IMR-90 (cell line): ENCODE measurements at regions not wholly inside any gene's neighbourhood (a gene's known extent, or its start where the extent isn't known, plus 50 kb on each side); places are given as distances from the start of the nearest gene placed in this dataset.

Source experiments
- CEBPB ChIP-seq: IDR thresholded peaks from 2 replicates; pipeline ENCODE4 v1.6.1; 2012; ENCODE audit warnings: low read depth, low read length, improper control_type of control experiment
- CTCF ChIP-seq: conservative IDR thresholded peaks from 2 replicates; pipeline ENCODE4 v1.5.1; 2012; ENCODE audit warnings: mild to moderate bottlenecking, low read depth, low read length, improper control_type of control experiment
- MXI1 ChIP-seq: IDR thresholded peaks from 2 replicates; pipeline ENCODE4 v1.6.1; 2012; ENCODE audit warnings: low read depth, mild to moderate bottlenecking, low read length, moderate library complexity, borderline replicate concordance
- POLR2A ChIP-seq: IDR thresholded peaks from 2 replicates; pipeline ENCODE4 v1.6.1; 2012; ENCODE audit warnings: mild to moderate bottlenecking, low read depth, low read length
- RAD21 ChIP-seq: IDR thresholded peaks from 2 replicates; pipeline ENCODE4 v1.6.1; 2012; ENCODE audit warnings: low read length, improper control_type of control experiment
- SMC3 ChIP-seq: fragments of 150-350 bp; IDR thresholded peaks from 2 replicates; pipeline ENCODE4 v1.6.1; 2016; ENCODE audit warnings: low read depth, mild to moderate bottlenecking, antibody characterized with exemption, low read length, moderate library complexity
- TF ChIP-seq, protein P1 (sequence below): fragments of 150-350 bp; IDR thresholded peaks from 2 replicates; pipeline ENCODE4 v1.6.1; 2017; ENCODE audit warnings: mild to moderate bottlenecking, antibody characterized with exemption, low read length, low read depth

DNA sequence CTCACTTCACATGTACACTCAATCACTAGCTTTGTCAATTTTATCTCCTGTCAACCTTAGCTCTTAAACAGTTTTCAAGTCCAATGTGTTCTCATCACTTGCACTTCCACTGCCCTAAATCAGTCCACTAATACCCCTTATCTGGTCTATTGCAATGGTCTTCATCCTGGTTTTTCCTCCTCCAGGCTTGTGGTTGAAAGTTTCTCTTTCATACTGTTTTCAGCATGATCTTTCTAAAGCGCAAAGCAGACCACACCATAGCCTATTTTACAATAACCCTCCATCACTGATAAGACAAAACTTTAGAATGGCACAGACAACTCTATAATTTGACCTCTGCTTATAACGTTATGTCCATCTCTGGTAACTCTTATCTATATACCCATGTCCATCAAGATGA lies 62.0 kb upstream of the DDHD1 start:
- TF ChIP-seq CEBPB (no peak), SMC3 (no peak), POLR2A (no peak), CTCF (no peak), RAD21 (no peak), MXI1 (no peak)
- TF ChIP-seq, protein P1, sequence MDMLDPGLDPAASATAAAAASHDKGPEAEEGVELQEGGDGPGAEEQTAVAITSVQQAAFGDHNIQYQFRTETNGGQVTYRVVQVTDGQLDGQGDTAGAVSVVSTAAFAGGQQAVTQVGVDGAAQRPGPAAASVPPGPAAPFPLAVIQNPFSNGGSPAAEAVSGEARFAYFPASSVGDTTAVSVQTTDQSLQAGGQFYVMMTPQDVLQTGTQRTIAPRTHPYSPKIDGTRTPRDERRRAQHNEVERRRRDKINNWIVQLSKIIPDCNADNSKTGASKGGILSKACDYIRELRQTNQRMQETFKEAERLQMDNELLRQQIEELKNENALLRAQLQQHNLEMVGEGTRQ: no peak
